CD4-positive, alpha-beta T cell (primary cell): ENCODE measurements at regions not wholly inside any gene's neighbourhood (a gene's known extent, or its start where the extent isn't known, plus 50 kb on each side); places are given as distances from the start of the nearest gene placed in this dataset.

Experiments
- ATAC-seq: fragments of 200-7000 bp; cut with Tn5 transposase; one replicate; pipeline ENCODE4 v1.10.0; 2022; ENCODE audit warnings: mild to moderate bottlenecking; ENCODE audit not compliant: poor library complexity
- CTCF ChIA-PET: fragments of 350-600 bp; sonication (Branson Sonifier 250); formaldehyde crosslinking; loops from one replicate; lab custom pipeline; 2021; ENCODE audit warnings: antibody characterized with exemption, inconsistent platforms; lab: Charles Lee
- POLR2A ChIA-PET: fragments of 350-600 bp; sonication (Branson Sonifier 250); formaldehyde crosslinking; loops from one replicate; lab custom pipeline; 2021; ENCODE audit warnings: antibody characterized with exemption, inconsistent platforms; lab: Charles Lee
- DNase-seq, 14 experiments: peaks; one replicate each; pipeline ENCODE4 v3.0.0-alpha.2; 2013 to 2020; ENCODE audit warnings: mixed read lengths in 2 of 14
- H3K27ac ChIP-seq, 2 donors: one replicate each; pipeline versions ENCODE4 v1.5.1 to v1.7.0; 2013; ENCODE audit warnings: low read length in 2 of 2, low read depth in 1 of 2, mild to moderate bottlenecking in 1 of 2
- H3K27me3 ChIP-seq, 2 experiments: 1 replicate in 1 of 2; 2 replicates in 1 of 2; pipeline versions ENCODE4 v1.6.1 to v1.7.0; 2013; ENCODE audit warnings: low read length in 2 of 2, control low read depth in 1 of 2, mild to moderate bottlenecking in 1 of 2, moderate library complexity in 1 of 2; ENCODE audit not compliant: insufficient read depth in 2 of 2, control insufficient read depth in 1 of 2
- H3K36me3 ChIP-seq: one replicate; pipeline ENCODE4 v1.6.1; 2013; ENCODE audit warnings: low read length, control low read depth; ENCODE audit not compliant: insufficient read depth
- H3K4me1 ChIP-seq: one replicate; pipeline ENCODE4 v1.6.1; 2013; ENCODE audit warnings: low read length, control low read depth; ENCODE audit not compliant: insufficient read depth
- H3K4me3 ChIP-seq: one replicate; pipeline ENCODE4 v1.5.1; 2013; ENCODE audit warnings: mild to moderate bottlenecking, low read length, moderate library complexity
- H3K9me3 ChIP-seq, 2 experiments: 1 replicate in 1 of 2; 2 replicates in 1 of 2; pipeline versions ENCODE4 v1.6.1 to v1.7.0; 2013; ENCODE audit warnings: low read length in 2 of 2, mild to moderate bottlenecking in 2 of 2, control low read depth in 1 of 2, moderate library complexity in 1 of 2; ENCODE audit not compliant: control insufficient read depth in 1 of 2, insufficient read depth in 1 of 2
- H3K27ac Mint-ChIP-seq: one replicate; pipeline ENCODE4 v1.8.0; 2020; ENCODE audit warnings: mixed read lengths
- H3K27me3 Mint-ChIP-seq: one replicate; pipeline ENCODE4 v1.8.0; 2021; ENCODE audit warnings: mixed read lengths
- H3K36me3 Mint-ChIP-seq: one replicate; pipeline ENCODE4 v1.8.0; 2021; ENCODE audit warnings: low read depth, mixed read lengths
- H3K4me1 Mint-ChIP-seq: one replicate; pipeline ENCODE4 v1.8.0; 2021; ENCODE audit warnings: low read depth, mixed read lengths
- H3K4me3 Mint-ChIP-seq: one replicate; pipeline ENCODE4 v1.8.0; 2020; ENCODE audit warnings: mild to moderate bottlenecking, mixed read lengths
- H3K9me3 Mint-ChIP-seq: one replicate; pipeline ENCODE4 v1.8.0; 2020; ENCODE audit warnings: mixed read lengths
- CTCF ChIP-seq: fragments of 200-600 bp; IDR thresholded peaks from one replicate; pipeline ENCODE4 v1.8.0; 2022; ENCODE audit warnings: antibody characterized with exemption, mild to moderate bottlenecking
- intact Hi-C, 2 experiments: fragments of 100-400 bp; cut with DNase I in 1 of 2; cut with micrococcal nuclease in 1 of 2; formaldehyde crosslinking; loops; one replicate each; pipeline versions ENCODE4 v1.15.1 to v1.9.0; 2023 to 2025; cut with DNase I, micrococcal nuclease

GRCh38 chr22:22389467-22389866 is 119.1 kb downstream of the ZNF280B start:
- Mint-ChIP-seq H3K27ac (no peak overlapping the region), H3K9me3 (peaks cover 2% of the 10 kb centered on the region), H3K4me3 (no peak overlapping the region), H3K27me3 (peaks cover 62% of the 10 kb centered on the region), H3K4me1 (no peaks in the 10 kb centered on the region), H3K36me3 (no peaks in the 10 kb centered on the region)
- ATAC-seq (no peak), DNase-seq (no peak)
- TF ChIP-seq CTCF, result no peak
- intact Hi-C loops, result no loop called here
- H3K27me3 ChIP-seq, result peaks cover 5 to 7% of the 10 kb centered on the region in 2 experiments
- no peak overlapping the region for H3K4me3 ChIP-seq
- POLR2A ChIA-PET, result no interaction called here
- no peaks in the 10 kb centered on the region for H3K36me3 ChIP-seq
- H3K9me3 ChIP-seq, result peaks cover 0 to 5% of the 10 kb centered on the region in 2 experiments
- no peaks in the 10 kb centered on the region for H3K4me1 ChIP-seq
- no peak overlapping the region for H3K27ac ChIP-seq
- CTCF ChIA-PET, result no interaction called here

GRCh38 chr22:22390989-22391388 is 117.6 kb downstream of the ZNF280B start:
- ATAC-seq (no peak), DNase-seq (no peak)
- CTCF ChIA-PET, result no interaction called here
- peaks cover 54% of the 10 kb centered on the region for H3K27me3 Mint-ChIP-seq
- Histone ChIP-seq H3K4me1 (no peaks in the 10 kb centered on the region), H3K36me3 (no peaks in the 10 kb centered on the region), H3K9me3 (peaks cover 0 to 5% of the 10 kb centered on the region in 2 experiments), H3K4me3 (no peak overlapping the region), H3K27me3 (peaks cover 5 to 7% of the 10 kb centered on the region in 2 experiments), H3K27ac (no peak overlapping the region)
- H3K27ac Mint-ChIP-seq, result no peak overlapping the region
- H3K4me1 Mint-ChIP-seq, result no peaks in the 10 kb centered on the region
- POLR2A ChIA-PET, result no interaction called here
- H3K4me3 Mint-ChIP-seq, result no peak overlapping the region
- H3K9me3 Mint-ChIP-seq, result peaks cover 2% of the 10 kb centered on the region
- H3K36me3 Mint-ChIP-seq, result no peaks in the 10 kb centered on the region
- intact Hi-C loops, result no loop called here
- no peak for TF ChIP-seq CTCF

GRCh38 chr22:22391543-22391942 is 117.0 kb downstream of the ZNF280B start:
- no peaks in the 10 kb centered on the region for H3K36me3 ChIP-seq
- H3K27me3 ChIP-seq, result peaks cover 5 to 8% of the 10 kb centered on the region in 2 experiments
- TF ChIP-seq CTCF, result no peak
- Mint-ChIP-seq H3K27ac (no peak overlapping the region), H3K4me1 (no peaks in the 10 kb centered on the region), H3K9me3 (peaks cover 2% of the 10 kb centered on the region), H3K27me3 (peaks cover 50% of the 10 kb centered on the region), H3K4me3 (no peak overlapping the region), H3K36me3 (no peaks in the 10 kb centered on the region)
- no peak overlapping the region for H3K4me3 ChIP-seq
- ChIA-PET POLR2A (no interaction called here), CTCF (no interaction called here)
- H3K4me1 ChIP-seq, result no peaks in the 10 kb centered on the region
- H3K27ac ChIP-seq, result no peak overlapping the region
- H3K9me3 ChIP-seq, result peaks cover 0 to 5% of the 10 kb centered on the region in 2 experiments
- intact Hi-C loops, result no loop called here
- DNase-seq, result no peak
- no peak for ATAC-seq
